H9 (cell line): ENCODE measurements at regions not wholly inside any gene's neighbourhood (a gene's known extent, or its start where the extent isn't known, plus 50 kb on each side); places are given as distances from the start of the nearest gene placed in this dataset.

ENCODE experiments used
- DNase-seq: peaks from one replicate; pipeline ENCODE4 v3.0.0-alpha.2; 2017
- H2AFZ ChIP-seq: one replicate; pipeline ENCODE4 v1.6.1; 2013; ENCODE audit warnings: mild to moderate bottlenecking, low read length, control low read depth, moderate library complexity
- H2AK5ac ChIP-seq: 2 replicates; pipeline ENCODE4 v1.6.1; 2013; ENCODE audit warnings: low read length, control low read depth, mixed read lengths; ENCODE audit not compliant: insufficient read length
- H2BK120ac ChIP-seq: one replicate; pipeline ENCODE4 v1.6.1; 2013; ENCODE audit warnings: low read depth, mild to moderate bottlenecking, low read length, control low read depth, inconsistent platforms; ENCODE audit not compliant: poor library complexity, severe bottlenecking
- H2BK12ac ChIP-seq: 2 replicates; pipeline ENCODE4 v1.6.1; 2013; ENCODE audit warnings: low read length, control low read depth, mixed read lengths, low read depth; ENCODE audit not compliant: insufficient read length
- H2BK15ac ChIP-seq: 2 replicates; pipeline ENCODE4 v1.6.1; 2013; ENCODE audit warnings: low read depth, low read length, control low read depth
- H2BK20ac ChIP-seq: one replicate; pipeline ENCODE4 v1.6.1; 2013; ENCODE audit warnings: low read depth, mild to moderate bottlenecking, low read length, control low read depth, inconsistent platforms; ENCODE audit not compliant: poor library complexity, severe bottlenecking
- H2BK5ac ChIP-seq: 2 replicates; pipeline ENCODE4 v1.6.1; 2013; ENCODE audit warnings: low read length, control low read depth, mixed read lengths; ENCODE audit not compliant: insufficient read length
- H3K14ac ChIP-seq: 2 replicates; pipeline ENCODE4 v1.6.1; 2013; ENCODE audit warnings: low read length, control low read depth; ENCODE audit not compliant: insufficient read depth
- H3K18ac ChIP-seq: 2 replicates; pipeline ENCODE4 v1.6.1; 2013; ENCODE audit warnings: low read depth, mild to moderate bottlenecking, mixed read lengths, low read length, control low read depth; ENCODE audit not compliant: insufficient read length
- H3K23ac ChIP-seq: 2 replicates; pipeline ENCODE4 v1.6.1; 2013; ENCODE audit warnings: low read length, control low read depth, mixed read lengths, low read depth; ENCODE audit not compliant: insufficient read length
- H3K23me2 ChIP-seq: 2 replicates; pipeline ENCODE4 v1.6.1; 2013; ENCODE audit warnings: low read depth, mild to moderate bottlenecking, mixed read lengths, low read length, control low read depth; ENCODE audit not compliant: insufficient read length, poor library complexity, severe bottlenecking
- H3K27ac ChIP-seq: 2 replicates; pipeline ENCODE4 v1.5.1; 2013; ENCODE audit warnings: low read length, control low read depth, mixed read lengths, low read depth; ENCODE audit not compliant: insufficient read length
- H3K27me3 ChIP-seq: 2 replicates; pipeline ENCODE4 v1.6.1; 2013; ENCODE audit warnings: low read length, control low read depth, inconsistent platforms; ENCODE audit not compliant: insufficient read depth
- H3K4ac ChIP-seq: 2 replicates; pipeline ENCODE4 v1.6.1; 2013; ENCODE audit warnings: low read depth, mild to moderate bottlenecking, control low read depth, inconsistent platforms, low read length, moderate library complexity
- H3K4me1 ChIP-seq: 2 replicates; pipeline ENCODE4 v1.6.1; 2013; ENCODE audit warnings: low read length, control low read depth, inconsistent platforms; ENCODE audit not compliant: insufficient read depth
- H3K4me2 ChIP-seq: 2 replicates; pipeline ENCODE4 v1.6.1; 2013; ENCODE audit warnings: low read length, control low read depth, mixed read lengths; ENCODE audit not compliant: insufficient read length, insufficient read depth
- H3K56ac ChIP-seq: 2 replicates; pipeline ENCODE4 v1.6.1; 2013; ENCODE audit warnings: low read depth, mild to moderate bottlenecking, mixed read lengths, low read length, control low read depth; ENCODE audit not compliant: insufficient read length
- H3K79me1 ChIP-seq: 2 replicates; pipeline ENCODE4 v1.6.1; 2013; ENCODE audit warnings: low read depth, mild to moderate bottlenecking, moderate library complexity, low read length, control low read depth, inconsistent platforms; ENCODE audit not compliant: insufficient read depth, poor library complexity, severe bottlenecking
- H3K79me2 ChIP-seq: 2 replicates; pipeline ENCODE4 v1.6.1; 2013; ENCODE audit warnings: low read length, control low read depth, inconsistent platforms; ENCODE audit not compliant: insufficient read depth
- H3K9ac ChIP-seq: 2 replicates; pipeline ENCODE4 v1.6.1; 2013; ENCODE audit warnings: low read length, control low read depth, mixed read lengths; ENCODE audit not compliant: insufficient read length; ENCODE audit errors: extremely low read depth
- H3K9me3 ChIP-seq: one replicate; pipeline ENCODE4 v1.6.1; 2013; ENCODE audit warnings: low read depth, low read length, inconsistent platforms; ENCODE audit not compliant: control insufficient read depth
- H3T11ph ChIP-seq: one replicate; pipeline ENCODE4 v1.6.1; 2013; ENCODE audit warnings: mild to moderate bottlenecking, low read length, control low read depth, inconsistent platforms
- H4K20me1 ChIP-seq: one replicate; pipeline ENCODE4 v1.6.1; 2013; ENCODE audit not compliant: control insufficient read depth, insufficient read length, insufficient read depth
- H4K5ac ChIP-seq: 2 replicates; pipeline ENCODE4 v1.6.1; 2013; ENCODE audit warnings: low read depth, mild to moderate bottlenecking, mixed read lengths, low read length, control low read depth; ENCODE audit not compliant: insufficient read length
- H4K8ac ChIP-seq: replicated peaks from 2 replicates; pipeline ENCODE4 v1.6.1; 2013; ENCODE audit warnings: low read length, control low read depth, mixed read lengths, low read depth; ENCODE audit not compliant: insufficient read length
- H4K91ac ChIP-seq: 2 replicates; pipeline ENCODE4 v1.6.1; 2013; ENCODE audit warnings: low read depth, mild to moderate bottlenecking, moderate library complexity, mixed read lengths, low read length, control low read depth; ENCODE audit not compliant: insufficient read length
- H3K27ac Mint-ChIP-seq, 3 experiments: 2 replicates in 2 of 3; 3 replicates in 1 of 3; pipeline ENCODE4 v1.8.0; 2020 to 2021; ENCODE audit warnings: mixed read lengths in 3 of 3, mild to moderate bottlenecking in 1 of 3, moderate library complexity in 1 of 3
- H3K27me3 Mint-ChIP-seq: 2 replicates; pipeline ENCODE4 v1.8.0; 2021; ENCODE audit warnings: low read depth, mild to moderate bottlenecking, moderate library complexity, mixed read lengths
- H3K36me3 Mint-ChIP-seq, 3 experiments: 2 replicates in 2 of 3; 3 replicates in 1 of 3; pipeline ENCODE4 v1.8.0; 2020 to 2021; ENCODE audit warnings: low read depth in 3 of 3, mixed read lengths in 3 of 3; ENCODE audit not compliant: insufficient read depth in 1 of 3
- H3K4me1 Mint-ChIP-seq, 2 experiments: 2 replicates each; pipeline ENCODE4 v1.8.0; 2020; ENCODE audit warnings: mixed read lengths in 2 of 2
- H3K4me3 Mint-ChIP-seq, 2 experiments: 2 replicates in 1 of 2; 3 replicates in 1 of 2; pipeline ENCODE4 v1.8.0; 2020 to 2021; ENCODE audit warnings: mild to moderate bottlenecking in 2 of 2, mixed read lengths in 2 of 2, moderate library complexity in 1 of 2
- H3K9me3 Mint-ChIP-seq, 2 experiments: 2 replicates in 1 of 2; 3 replicates in 1 of 2; pipeline ENCODE4 v1.8.0; 2020; ENCODE audit warnings: mild to moderate bottlenecking in 2 of 2, mixed read lengths in 2 of 2, moderate library complexity in 1 of 2
- WGBS: extraction: QIAGEN DNeasy Blood & Tissue Kit; methylation state at CpG from one replicate; pipeline ENCODE4 v1.1.7; 2013; ENCODE audit warnings: missing lambda C conversion rate, low lambda C conversion rate, mixed read lengths; ENCODE audit not compliant: insufficient read length; ENCODE audit errors: extremely low coverage; 5-methylcytosine and 5-hydroxymethylcytosine counted together
- TF ChIP-seq, protein P1 (sequence below): fragments of 200-600 bp; sonication (generic); conservative IDR thresholded peaks from 3 replicates; pipeline ENCODE4 v1.8.0; 2021; ENCODE audit warnings: antibody characterized with exemption, mild to moderate bottlenecking

GRCh38 chr7:126150278-126150958 lies 1102.3 kb downstream of the GRM8 start:
- Histone ChIP-seq H2BK20ac (no peak overlapping the region), H3K56ac (no peak overlapping the region), H3K4me2 (no peak overlapping the region), H3K79me2 (no peaks in the 10 kb centered on the region), H3K4ac (no peak overlapping the region), H2BK120ac (no peak overlapping the region), H2BK15ac (no peak overlapping the region), H3K23me2 (no peaks in the 10 kb centered on the region), H3K27ac (no peak overlapping the region), H3K27me3 (no peaks in the 10 kb centered on the region), H3K23ac (no peak overlapping the region), H3K18ac (no peak overlapping the region), H2BK12ac (no peak overlapping the region), H4K91ac (no peak overlapping the region), H3K4me1 (peaks cover 4% of the 10 kb centered on the region; the same call in 1 of the 2 replicates), H3T11ph (no peak overlapping the region), H3K9ac (no peak overlapping the region), H2AK5ac (no peak overlapping the region), H3K79me1 (no peaks in the 10 kb centered on the region), H2AFZ (no peak overlapping the region), H3K9me3 (no peaks in the 10 kb centered on the region), H4K5ac (no peak overlapping the region), H4K20me1 (no peaks in the 10 kb centered on the region), H4K8ac (no peak overlapping the region), H3K14ac (no peak overlapping the region), H2BK5ac (no peak overlapping the region)
- H3K9me3 Mint-ChIP-seq: no peaks in the 10 kb centered on the region
- no peaks in the 10 kb centered on the region for H3K36me3 Mint-ChIP-seq
- no peaks in the 10 kb centered on the region for H3K27me3 Mint-ChIP-seq
- peak overlapping the region in 1 of 3 experiments; percentile 29; a peak in 2 of 7 replicates for H3K27ac Mint-ChIP-seq
- DNase-seq: no peak
- peaks cover 2 to 10% of the 10 kb centered on the region in 2 experiments; a peak in 2 of 4 replicates for H3K4me1 Mint-ChIP-seq
- WGBS: 100% methylated on average over 1 of the region's 2 CpGs
- TF ChIP-seq, protein P1, sequence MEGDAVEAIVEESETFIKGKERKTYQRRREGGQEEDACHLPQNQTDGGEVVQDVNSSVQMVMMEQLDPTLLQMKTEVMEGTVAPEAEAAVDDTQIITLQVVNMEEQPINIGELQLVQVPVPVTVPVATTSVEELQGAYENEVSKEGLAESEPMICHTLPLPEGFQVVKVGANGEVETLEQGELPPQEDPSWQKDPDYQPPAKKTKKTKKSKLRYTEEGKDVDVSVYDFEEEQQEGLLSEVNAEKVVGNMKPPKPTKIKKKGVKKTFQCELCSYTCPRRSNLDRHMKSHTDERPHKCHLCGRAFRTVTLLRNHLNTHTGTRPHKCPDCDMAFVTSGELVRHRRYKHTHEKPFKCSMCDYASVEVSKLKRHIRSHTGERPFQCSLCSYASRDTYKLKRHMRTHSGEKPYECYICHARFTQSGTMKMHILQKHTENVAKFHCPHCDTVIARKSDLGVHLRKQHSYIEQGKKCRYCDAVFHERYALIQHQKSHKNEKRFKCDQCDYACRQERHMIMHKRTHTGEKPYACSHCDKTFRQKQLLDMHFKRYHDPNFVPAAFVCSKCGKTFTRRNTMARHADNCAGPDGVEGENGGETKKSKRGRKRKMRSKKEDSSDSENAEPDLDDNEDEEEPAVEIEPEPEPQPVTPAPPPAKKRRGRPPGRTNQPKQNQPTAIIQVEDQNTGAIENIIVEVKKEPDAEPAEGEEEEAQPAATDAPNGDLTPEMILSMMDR: no peak
- H3K4me3 Mint-ChIP-seq: no peak overlapping the region
